ENCODE measurements at regions not wholly inside any gene's neighbourhood (a gene's known extent, or its start where the extent isn't known, plus 50 kb on each side); places are given as distances from the start of the nearest gene placed in this dataset.
"Not testable (repeated sequence)": the region's sequence is repeated elsewhere in the genome, so short reads cannot be mapped to it uniquely, and the experiment has no call there.

GRCh38 chr14:71454010-71454409 is 478.2 kb upstream of the RGS6 start:
- no peak for DNase-seq

- no peak for DNase-seq
Observed at GRCh38 chr14:71454513-71455332, 477.5 kb upstream of the RGS6 start.

GRCh38 chr14:71460091-71460490 is 472.1 kb upstream of the RGS6 start:
- no peak for DNase-seq

- DNase-seq = not testable (repeated sequence)
Observed at GRCh38 chr14:71461617-71462016, 470.6 kb upstream of the RGS6 start.

- DNase-seq = no peak
Observed at GRCh38 chr14:71463807-71464206, 468.4 kb upstream of the RGS6 start.

GRCh38 chr14:71464840-71465239 is 467.4 kb upstream of the RGS6 start:
- no peak for DNase-seq

- DNase-seq = no peak
Observed at GRCh38 chr14:71465316-71465715, 466.9 kb upstream of the RGS6 start.

- DNase-seq = peak in 1 of 58 donors; percentile 9
Observed at GRCh38 chr14:71466251-71466650, 466.0 kb upstream of the RGS6 start.

GRCh38 chr14:71466946-71467345 is 465.3 kb upstream of the RGS6 start:
- peak in 3 of 58 donors; percentile 7 to 45 (median 13) for DNase-seq

- no peak for DNase-seq
Observed at GRCh38 chr14:71467361-71467811, 464.8 kb upstream of the RGS6 start.

- DNase-seq = peak in 1 of 58 donors; percentile 42
Observed at GRCh38 chr14:71468701-71469100, 463.5 kb upstream of the RGS6 start.

- peak in 1 of 58 donors; percentile 10 for DNase-seq
Observed at GRCh38 chr14:71469643-71470335, 462.4 kb upstream of the RGS6 start.

- DNase-seq = no peak
Observed at GRCh38 chr14:71471634-71472355, 460.4 kb upstream of the RGS6 start.

- DNase-seq = no peak
Observed at GRCh38 chr14:71472356-71473340, 459.6 kb upstream of the RGS6 start.

GRCh38 chr14:71473843-71474242 is 458.4 kb upstream of the RGS6 start:
- no peak for DNase-seq

GRCh38 chr14:71474301-71475265 is 457.6 kb upstream of the RGS6 start:
- DNase-seq = no peak

- no peak for DNase-seq
Observed at GRCh38 chr14:71475916-71476315, 456.3 kb upstream of the RGS6 start.

GRCh38 chr14:71478542-71478941 is 453.7 kb upstream of the RGS6 start:
- DNase-seq = peak in 2 of 58 donors; percentile 10 to 27

GRCh38 chr14:71481021-71481654 is 451.1 kb upstream of the RGS6 start:
- DNase-seq = no peak

Measured in anterior cingulate cortex (tissue), 58 donors.